ENCODE measurements at regions not wholly inside any gene's neighbourhood (a gene's known extent, or its start where the extent isn't known, plus 50 kb on each side); places are given as distances from the start of the nearest gene placed in this dataset.

DNA sequence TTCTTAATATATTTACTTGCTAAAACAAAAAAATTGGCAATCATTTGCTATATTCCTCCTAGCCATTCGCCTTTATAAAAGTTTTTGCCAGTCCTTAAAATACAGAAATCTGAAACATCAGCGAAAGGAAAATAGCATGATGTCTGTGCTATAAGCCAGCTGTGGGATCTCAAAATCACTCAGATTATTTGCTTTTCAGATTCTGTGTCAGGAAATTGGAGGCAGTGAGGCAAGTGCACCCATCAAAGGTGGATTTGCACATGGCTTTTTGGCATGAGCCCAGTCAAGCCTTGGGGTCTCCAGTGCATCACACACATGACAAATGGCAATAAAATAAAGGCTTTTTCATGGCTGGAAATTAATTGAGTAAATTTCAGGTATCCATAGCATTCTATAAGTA is 196.8 kb upstream of the DAPK1 start:
- Histone ChIP-seq H4K20me1 (replicated peaks; ENCODE audit: insufficient read depth) (no peaks in the 10 kb centered on the region), H2AFZ (no peak overlapping the region), H3K4me1 (ENCODE audit: insufficient read depth) (no peaks in the 10 kb centered on the region), H3K4me2 (no peak overlapping the region), H3K27ac (ENCODE audit: low read depth) (no peak overlapping the region), H3K9me2 (ENCODE audit: insufficient read depth) (peaks cover 4% of the 10 kb centered on the region; the same call in 1 of the 2 replicates), H3K4me3 (no peak overlapping the region), H3F3A (replicated peaks; ENCODE audit: low read depth) (no peaks in the 10 kb centered on the region), H3K79me2 (replicated peaks; ENCODE audit: insufficient read depth) (no peaks in the 10 kb centered on the region), H3K27me3 (ENCODE audit: insufficient read depth) (no peaks in the 10 kb centered on the region), H3K36me3 (ENCODE audit: insufficient read depth) (no peaks in the 10 kb centered on the region)
- H3K9me3 Mint-ChIP-seq: no peaks in the 10 kb centered on the region
- ATAC-seq: no peak
- no peak overlapping the region for H3K27ac Mint-ChIP-seq
- H3K36me3 Mint-ChIP-seq (ENCODE audit: low read depth): no peaks in the 10 kb centered on the region
- H3K4me1 Mint-ChIP-seq: no peaks in the 10 kb centered on the region
- TF ChIP-seq EZH2phosphoT487 (IDR thresholded peaks at IDR 0.05; ENCODE audit: unreplicated experiment) (no peak), POLR2AphosphoS5 (IDR thresholded peaks at IDR 0.05; ENCODE audit: low read depth) (no peak)
- TF ChIP-seq, protein P1, sequence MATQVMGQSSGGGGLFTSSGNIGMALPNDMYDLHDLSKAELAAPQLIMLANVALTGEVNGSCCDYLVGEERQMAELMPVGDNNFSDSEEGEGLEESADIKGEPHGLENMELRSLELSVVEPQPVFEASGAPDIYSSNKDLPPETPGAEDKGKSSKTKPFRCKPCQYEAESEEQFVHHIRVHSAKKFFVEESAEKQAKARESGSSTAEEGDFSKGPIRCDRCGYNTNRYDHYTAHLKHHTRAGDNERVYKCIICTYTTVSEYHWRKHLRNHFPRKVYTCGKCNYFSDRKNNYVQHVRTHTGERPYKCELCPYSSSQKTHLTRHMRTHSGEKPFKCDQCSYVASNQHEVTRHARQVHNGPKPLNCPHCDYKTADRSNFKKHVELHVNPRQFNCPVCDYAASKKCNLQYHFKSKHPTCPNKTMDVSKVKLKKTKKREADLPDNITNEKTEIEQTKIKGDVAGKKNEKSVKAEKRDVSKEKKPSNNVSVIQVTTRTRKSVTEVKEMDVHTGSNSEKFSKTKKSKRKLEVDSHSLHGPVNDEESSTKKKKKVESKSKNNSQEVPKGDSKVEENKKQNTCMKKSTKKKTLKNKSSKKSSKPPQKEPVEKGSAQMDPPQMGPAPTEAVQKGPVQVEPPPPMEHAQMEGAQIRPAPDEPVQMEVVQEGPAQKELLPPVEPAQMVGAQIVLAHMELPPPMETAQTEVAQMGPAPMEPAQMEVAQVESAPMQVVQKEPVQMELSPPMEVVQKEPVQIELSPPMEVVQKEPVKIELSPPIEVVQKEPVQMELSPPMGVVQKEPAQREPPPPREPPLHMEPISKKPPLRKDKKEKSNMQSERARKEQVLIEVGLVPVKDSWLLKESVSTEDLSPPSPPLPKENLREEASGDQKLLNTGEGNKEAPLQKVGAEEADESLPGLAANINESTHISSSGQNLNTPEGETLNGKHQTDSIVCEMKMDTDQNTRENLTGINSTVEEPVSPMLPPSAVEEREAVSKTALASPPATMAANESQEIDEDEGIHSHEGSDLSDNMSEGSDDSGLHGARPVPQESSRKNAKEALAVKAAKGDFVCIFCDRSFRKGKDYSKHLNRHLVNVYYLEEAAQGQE (IDR thresholded peaks at IDR 0.05; ENCODE audit: unreplicated experiment): no peak
- H3K4me3 Mint-ChIP-seq: no peak overlapping the region
- no peaks in the 10 kb centered on the region for H3K27me3 Mint-ChIP-seq (ENCODE audit: insufficient read depth, low read depth, poor library complexity)
- DNase-seq (ENCODE audit: low spot score): no peak

DNA sequence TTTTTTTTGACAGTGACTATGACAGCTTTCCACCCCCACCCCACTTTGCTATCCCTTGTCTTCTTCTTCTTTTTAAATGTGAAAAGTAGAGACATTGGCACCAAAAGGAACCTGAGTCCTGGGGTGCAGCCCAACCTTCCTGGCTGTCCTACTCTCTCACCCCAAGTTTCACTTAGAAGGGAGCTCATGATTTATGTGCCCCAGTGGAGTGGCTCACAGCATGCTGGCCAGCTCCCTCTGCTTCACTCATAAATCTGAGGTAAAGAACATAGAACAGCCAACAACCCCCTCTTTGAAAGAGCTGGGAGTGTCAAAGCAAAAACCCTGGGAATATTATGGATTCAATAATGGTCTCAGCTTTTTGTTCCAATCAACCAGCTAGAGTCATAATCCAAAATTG is 196.3 kb upstream of the DAPK1 start:
- Histone ChIP-seq H3F3A (replicated peaks; ENCODE audit: low read depth) (no peaks in the 10 kb centered on the region), H2AFZ (no peak overlapping the region), H3K79me2 (replicated peaks; ENCODE audit: insufficient read depth) (no peaks in the 10 kb centered on the region), H3K4me3 (no peak overlapping the region), H3K4me2 (no peak overlapping the region), H3K9me2 (ENCODE audit: insufficient read depth) (peaks cover 4% of the 10 kb centered on the region; the same call in 1 of the 2 replicates), H3K36me3 (ENCODE audit: insufficient read depth) (no peaks in the 10 kb centered on the region), H4K20me1 (replicated peaks; ENCODE audit: insufficient read depth) (no peaks in the 10 kb centered on the region), H3K27me3 (ENCODE audit: insufficient read depth) (no peaks in the 10 kb centered on the region), H3K4me1 (ENCODE audit: insufficient read depth) (no peaks in the 10 kb centered on the region), H3K27ac (ENCODE audit: low read depth) (no peak overlapping the region)
- Mint-ChIP-seq H3K27me3 (ENCODE audit: insufficient read depth, low read depth, poor library complexity) (no peaks in the 10 kb centered on the region), H3K27ac (no peak overlapping the region), H3K4me3 (no peak overlapping the region), H3K36me3 (ENCODE audit: low read depth) (no peaks in the 10 kb centered on the region), H3K9me3 (no peaks in the 10 kb centered on the region), H3K4me1 (no peaks in the 10 kb centered on the region)
- DNase-seq (ENCODE audit: low spot score) (no peak), ATAC-seq (no peak)
- TF ChIP-seq, protein P2, sequence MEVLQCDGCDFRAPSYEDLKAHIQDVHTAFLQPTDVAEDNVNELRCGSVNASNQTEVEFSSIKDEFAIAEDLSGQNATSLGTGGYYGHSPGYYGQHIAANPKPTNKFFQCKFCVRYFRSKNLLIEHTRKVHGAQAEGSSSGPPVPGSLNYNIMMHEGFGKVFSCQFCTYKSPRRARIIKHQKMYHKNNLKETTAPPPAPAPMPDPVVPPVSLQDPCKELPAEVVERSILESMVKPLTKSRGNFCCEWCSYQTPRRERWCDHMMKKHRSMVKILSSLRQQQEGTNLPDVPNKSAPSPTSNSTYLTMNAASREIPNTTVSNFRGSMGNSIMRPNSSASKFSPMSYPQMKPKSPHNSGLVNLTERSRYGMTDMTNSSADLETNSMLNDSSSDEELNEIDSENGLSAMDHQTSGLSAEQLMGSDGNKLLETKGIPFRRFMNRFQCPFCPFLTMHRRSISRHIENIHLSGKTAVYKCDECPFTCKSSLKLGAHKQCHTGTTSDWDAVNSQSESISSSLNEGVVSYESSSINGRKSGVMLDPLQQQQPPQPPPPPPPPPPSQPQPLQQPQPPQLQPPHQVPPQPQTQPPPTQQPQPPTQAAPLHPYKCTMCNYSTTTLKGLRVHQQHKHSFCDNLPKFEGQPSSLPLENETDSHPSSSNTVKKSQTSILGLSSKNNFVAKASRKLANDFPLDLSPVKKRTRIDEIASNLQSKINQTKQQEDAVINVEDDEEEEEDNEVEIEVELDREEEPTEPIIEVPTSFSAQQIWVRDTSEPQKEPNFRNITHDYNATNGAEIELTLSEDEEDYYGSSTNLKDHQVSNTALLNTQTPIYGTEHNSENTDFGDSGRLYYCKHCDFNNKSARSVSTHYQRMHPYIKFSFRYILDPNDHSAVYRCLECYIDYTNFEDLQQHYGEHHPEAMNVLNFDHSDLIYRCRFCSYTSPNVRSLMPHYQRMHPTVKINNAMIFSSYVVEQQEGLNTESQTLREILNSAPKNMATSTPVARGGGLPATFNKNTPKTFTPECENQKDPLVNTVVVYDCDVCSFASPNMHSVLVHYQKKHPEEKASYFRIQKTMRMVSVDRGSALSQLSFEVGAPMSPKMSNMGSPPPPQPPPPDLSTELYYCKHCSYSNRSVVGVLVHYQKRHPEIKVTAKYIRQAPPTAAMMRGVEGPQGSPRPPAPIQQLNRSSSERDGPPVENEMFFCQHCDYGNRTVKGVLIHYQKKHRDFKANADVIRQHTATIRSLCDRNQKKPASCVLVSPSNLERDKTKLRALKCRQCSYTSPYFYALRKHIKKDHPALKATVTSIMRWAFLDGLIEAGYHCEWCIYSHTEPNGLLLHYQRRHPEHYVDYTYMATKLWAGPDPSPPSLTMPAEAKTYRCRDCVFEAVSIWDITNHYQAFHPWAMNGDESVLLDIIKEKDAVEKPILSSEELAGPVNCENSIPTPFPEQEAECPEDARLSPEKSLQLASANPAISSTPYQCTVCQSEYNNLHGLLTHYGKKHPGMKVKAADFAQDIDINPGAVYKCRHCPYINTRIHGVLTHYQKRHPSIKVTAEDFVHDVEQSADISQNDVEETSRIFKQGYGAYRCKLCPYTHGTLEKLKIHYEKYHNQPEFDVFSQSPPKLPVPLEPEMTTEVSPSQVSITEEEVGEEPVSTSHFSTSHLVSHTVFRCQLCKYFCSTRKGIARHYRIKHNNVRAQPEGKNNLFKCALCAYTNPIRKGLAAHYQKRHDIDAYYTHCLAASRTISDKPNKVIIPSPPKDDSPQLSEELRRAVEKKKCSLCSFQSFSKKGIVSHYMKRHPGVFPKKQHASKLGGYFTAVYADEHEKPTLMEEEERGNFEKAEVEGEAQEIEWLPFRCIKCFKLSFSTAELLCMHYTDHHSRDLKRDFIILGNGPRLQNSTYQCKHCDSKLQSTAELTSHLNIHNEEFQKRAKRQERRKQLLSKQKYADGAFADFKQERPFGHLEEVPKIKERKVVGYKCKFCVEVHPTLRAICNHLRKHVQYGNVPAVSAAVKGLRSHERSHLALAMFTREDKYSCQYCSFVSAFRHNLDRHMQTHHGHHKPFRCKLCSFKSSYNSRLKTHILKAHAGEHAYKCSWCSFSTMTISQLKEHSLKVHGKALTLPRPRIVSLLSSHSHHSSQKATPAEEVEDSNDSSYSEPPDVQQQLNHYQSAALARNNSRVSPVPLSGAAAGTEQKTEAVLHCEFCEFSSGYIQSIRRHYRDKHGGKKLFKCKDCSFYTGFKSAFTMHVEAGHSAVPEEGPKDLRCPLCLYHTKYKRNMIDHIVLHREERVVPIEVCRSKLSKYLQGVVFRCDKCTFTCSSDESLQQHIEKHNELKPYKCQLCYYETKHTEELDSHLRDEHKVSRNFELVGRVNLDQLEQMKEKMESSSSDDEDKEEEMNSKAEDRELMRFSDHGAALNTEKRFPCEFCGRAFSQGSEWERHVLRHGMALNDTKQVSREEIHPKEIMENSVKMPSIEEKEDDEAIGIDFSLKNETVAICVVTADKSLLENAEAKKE (CRISPR knock-in tag; IDR thresholded peaks at IDR 0.05): no peak
- no peak for TF ChIP-seq JUNB (IDR thresholded peaks at IDR 0.05; ENCODE audit: unreplicated experiment)
- no peak for TF ChIP-seq STAT1 (IDR thresholded peaks at IDR 0.05; ENCODE audit: unreplicated experiment)
- no peak for TF ChIP-seq NANOG (IDR thresholded peaks at IDR 0.05; ENCODE audit: borderline replicate concordance)
- TF ChIP-seq CTCF (conservative IDR thresholded peaks at IDR 0.05; ENCODE audit: low read depth in 2 of 2): no peak
- TF ChIP-seq, protein P3, sequence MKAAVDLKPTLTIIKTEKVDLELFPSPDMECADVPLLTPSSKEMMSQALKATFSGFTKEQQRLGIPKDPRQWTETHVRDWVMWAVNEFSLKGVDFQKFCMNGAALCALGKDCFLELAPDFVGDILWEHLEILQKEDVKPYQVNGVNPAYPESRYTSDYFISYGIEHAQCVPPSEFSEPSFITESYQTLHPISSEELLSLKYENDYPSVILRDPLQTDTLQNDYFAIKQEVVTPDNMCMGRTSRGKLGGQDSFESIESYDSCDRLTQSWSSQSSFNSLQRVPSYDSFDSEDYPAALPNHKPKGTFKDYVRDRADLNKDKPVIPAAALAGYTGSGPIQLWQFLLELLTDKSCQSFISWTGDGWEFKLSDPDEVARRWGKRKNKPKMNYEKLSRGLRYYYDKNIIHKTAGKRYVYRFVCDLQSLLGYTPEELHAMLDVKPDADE (IDR thresholded peaks at IDR 0.05): no peak
